ENCODE measurements at regions not wholly inside any gene's neighbourhood (a gene's known extent, or its start where the extent isn't known, plus 50 kb on each side); places are given as distances from the start of the nearest gene placed in this dataset.
"Not testable (repeated sequence)": the region's sequence is repeated elsewhere in the genome, so short reads cannot be mapped to it uniquely, and the experiment has no call there.

DNA sequence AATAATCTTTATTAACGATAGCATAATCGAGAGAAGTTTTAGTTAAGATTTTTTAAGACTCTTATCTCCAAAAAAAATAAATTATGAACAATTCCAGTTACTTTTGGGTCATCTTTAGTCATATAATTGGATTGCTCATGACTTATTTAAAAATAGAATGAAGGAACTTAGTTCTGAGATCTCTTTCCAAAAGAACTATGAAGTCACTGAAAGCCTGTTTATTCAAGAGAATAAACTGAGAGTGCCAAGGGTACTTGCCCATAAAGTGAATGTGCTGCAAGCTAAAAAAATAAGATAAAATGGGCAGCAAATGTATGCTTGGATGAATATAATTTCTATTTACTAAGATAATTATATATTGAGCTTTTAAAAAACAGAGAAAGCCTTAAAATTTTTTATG is 176.5 kb upstream of the PLSCR5 start:
- DNase-seq (ENCODE audit: extremely low read depth, low read depth): no peak

DNA sequence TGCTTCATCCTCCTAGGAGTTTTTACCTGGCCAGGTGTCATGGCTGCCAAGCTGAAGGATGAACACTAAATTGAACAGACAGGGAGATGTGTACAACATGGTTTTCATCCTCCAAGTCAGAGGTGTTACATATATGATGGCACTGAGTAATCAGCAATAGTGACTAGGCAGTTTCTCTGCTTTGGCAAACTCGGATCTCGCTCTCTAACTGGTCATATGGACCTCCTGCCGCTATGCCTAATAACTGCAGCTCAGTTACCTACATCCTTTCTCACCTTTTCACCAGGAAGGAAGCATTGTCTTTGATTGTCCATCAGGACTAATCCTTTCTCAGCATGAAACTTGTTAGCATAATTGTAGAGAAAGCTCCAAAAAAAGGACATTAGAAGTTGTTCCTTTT is 175.9 kb upstream of the PLSCR5 start:
- no peak for DNase-seq (ENCODE audit: extremely low read depth, low read depth)

DNA sequence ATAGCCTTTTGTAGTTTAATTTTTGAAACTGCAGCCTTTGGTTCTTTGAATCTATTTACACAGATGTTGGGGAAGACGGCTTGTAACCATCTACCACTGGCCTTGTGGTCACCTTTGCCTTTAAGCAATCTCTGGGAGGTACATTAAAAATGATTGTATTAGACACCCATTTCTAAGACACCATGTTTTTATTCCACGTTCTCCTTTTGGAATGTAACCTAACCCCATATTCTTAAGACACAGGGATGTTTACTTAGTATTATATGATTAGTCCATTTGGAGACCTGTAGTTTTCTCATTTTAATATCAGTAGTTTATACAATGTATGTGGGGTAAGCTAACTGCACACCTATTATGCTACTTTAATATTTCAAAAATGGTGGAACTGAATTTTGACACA is 175.1 kb upstream of the PLSCR5 start:
- no peak for DNase-seq (ENCODE audit: extremely low read depth, low read depth)

DNA sequence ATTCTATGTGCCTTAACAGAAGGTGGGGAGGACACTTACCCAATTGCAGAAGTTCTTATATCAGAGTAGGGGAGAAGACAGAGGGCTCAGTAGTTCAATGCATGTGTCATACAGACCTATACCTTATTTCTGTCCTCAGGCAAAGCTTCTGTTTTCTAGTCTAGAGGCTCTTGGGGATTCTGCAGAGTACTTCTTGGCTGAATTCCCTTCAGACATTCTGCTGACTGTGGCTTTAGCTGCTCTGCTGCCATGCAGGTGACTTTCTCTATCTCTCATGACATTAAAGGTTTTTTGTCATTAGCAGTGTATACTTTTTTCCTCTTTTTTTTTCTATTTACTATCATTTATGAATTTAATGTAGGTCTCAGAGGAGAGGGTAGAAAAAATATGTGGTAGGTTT is 172.8 kb upstream of the PLSCR5 start:
- DNase-seq (ENCODE audit: extremely low read depth, low read depth): no peak

DNA sequence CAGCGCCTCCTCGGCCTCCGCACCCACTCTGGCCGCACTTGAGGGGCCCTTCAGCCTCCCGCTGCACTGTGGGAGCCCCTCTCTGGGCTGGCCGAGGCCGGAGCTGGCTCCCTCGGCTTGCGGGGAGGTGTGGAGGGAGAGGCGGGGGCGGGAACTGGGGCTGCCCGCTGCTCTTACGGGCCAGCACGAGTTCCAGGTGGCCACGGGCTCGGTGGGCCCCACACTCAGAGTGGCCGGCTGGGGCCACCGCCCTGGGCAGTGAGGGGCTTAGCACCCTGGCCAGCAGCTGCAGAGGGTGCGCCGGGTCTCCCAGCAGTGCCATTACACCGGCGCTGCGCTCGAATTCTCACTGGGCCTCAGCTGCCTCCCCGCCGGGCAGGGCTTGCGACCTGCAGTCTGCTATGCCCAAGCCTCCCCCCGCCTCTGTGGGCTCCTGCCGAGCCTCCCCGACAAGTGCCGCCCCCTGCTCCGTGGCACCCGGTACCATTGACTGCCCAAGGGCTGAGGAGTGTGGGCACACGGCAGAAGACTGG is 167.1 kb upstream of the PLSCR5 start:
- no peak for DNase-seq (ENCODE audit: extremely low read depth, low read depth)

DNA sequence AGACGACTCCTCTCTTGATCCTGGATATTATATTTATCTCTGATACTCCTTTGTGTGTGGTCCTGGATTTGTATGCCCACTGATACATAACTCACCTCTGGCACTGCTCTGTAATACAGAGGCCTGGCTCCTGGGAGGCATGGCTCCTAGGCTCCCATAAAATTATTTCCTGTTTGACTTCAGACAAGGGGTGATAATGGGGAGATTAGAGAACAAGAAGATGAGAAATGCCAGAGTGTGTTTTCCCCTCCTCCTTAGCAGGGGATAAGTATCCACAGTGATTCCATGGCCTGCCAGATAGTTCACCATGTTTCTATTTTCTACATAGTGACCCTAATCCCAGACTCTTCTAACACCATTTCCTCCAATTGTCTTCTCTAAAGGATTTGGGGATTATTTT is 165.7 kb upstream of the PLSCR5 start:
- DNase-seq (ENCODE audit: extremely low read depth, low read depth): no peak

DNA sequence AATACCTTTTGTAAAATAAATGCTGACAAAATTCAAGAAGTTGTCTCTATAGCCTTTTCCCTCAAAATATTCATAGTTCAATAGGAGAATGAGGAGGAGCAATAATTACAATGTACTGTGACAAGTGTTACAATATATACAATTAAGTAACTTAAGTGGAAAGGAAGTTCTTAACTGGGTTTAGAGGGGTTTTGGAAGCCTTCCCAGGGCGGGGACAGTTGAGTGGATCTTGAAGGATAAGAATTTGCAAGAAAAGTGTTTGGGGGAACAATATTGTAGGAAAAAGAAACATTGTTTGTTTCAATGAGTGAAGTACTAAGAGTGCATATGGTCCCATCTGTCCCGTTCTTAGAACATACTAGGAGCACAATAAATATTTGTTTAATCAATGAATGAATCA is 165.2 kb upstream of the PLSCR5 start:
- no peak for DNase-seq (ENCODE audit: extremely low read depth, low read depth)

DNA sequence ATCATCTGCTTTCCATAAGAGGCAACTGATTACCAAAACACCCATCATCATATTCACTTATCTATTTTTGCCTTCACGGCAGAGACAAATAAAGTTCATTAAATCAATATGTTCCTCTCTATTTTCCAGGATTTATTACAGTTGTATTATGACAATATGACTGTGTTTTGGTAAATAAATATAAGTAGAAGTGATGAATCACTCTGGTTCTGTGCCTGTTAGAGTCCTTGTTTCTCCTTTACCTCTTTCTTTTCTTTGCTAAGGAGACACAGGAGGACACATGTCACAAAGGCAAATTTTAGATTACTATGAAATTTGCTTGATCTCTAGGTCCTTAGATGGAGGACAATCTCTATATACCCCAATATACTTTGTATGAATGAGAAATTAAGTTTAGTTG is 152.6 kb upstream of the PLSCR5 start:
- DNase-seq (ENCODE audit: extremely low read depth, low read depth): no peak

DNA sequence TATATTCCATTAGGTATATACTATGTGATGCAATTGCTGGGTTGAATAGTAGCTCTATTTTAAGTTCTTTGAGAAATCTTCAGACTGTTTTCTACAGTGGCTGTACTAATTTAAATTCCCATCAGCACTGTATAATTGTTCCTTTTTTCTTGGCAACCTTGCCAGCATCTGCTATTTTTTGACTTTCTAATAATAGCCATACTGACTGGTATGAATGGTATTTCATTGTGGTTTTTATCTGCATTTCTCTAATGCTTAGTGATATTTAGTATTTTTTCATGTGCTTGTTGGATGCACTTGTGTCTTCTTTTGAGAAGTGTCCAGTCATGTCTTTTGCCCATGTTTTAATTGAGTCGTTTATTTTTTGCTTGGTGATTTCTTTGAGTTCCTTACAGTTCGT is 145.1 kb upstream of the PLSCR5 start:
- no peak for DNase-seq (ENCODE audit: extremely low read depth, low read depth)

DNA sequence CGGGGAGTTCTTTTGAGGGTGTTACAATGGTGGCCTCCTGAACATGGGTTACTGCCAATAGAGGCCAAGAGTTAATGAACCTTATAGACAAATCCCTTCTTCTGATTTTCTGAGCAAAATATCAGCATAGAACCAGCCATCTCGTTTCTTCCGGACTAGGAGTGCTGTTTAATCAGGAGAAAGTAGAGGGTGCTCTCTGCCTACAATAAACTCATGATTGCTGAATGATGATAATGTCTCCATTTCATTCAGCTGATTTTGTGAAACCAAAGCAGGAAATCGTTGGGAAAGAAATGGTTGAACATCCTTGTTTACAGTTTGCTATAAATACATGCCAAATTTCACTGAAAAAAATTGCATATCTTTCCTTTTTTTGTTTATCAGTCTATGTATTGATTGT is 142.8 kb upstream of the PLSCR5 start:
- DNase-seq (ENCODE audit: extremely low read depth, low read depth): peak; percentile 15

DNA sequence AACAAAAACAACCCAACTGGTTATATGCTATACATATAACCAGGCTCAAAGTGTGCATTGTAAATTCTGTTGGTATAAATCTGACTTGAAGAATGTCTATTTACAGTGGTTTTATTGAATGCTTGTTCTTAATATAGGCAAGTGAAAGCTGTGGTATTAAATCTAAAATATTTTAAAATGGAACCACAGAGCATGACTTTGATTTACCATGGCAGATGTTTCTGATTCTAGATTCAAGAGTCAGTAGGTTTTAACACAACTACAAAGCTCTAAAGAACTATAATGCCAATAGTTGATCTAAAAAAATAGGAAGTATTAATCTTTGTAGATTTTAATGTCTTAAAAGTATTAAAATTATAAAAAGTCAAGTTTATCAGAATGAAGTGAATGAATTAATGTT is 141.9 kb upstream of the PLSCR5 start:
- DNase-seq (ENCODE audit: extremely low read depth, low read depth): no peak

DNA sequence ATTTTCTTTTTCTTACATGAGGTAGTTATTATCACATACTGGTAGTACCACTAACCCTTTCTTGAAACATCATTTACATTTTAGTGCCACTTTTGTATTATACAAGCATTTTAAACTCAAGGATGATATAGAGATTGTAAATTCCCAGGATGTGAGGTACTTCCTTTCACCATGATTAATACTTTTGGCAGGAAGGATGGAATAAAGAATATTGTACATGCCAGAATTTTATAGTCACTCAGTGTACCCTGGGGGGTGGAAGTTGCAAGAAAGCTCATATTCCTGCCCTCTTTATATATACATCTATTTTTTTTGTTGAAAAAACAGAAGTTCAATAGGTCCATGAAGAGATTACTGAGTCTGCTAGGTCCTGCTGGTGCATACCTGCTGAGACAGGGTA is 141.0 kb upstream of the PLSCR5 start:
- no peak for DNase-seq (ENCODE audit: extremely low read depth, low read depth)

DNA sequence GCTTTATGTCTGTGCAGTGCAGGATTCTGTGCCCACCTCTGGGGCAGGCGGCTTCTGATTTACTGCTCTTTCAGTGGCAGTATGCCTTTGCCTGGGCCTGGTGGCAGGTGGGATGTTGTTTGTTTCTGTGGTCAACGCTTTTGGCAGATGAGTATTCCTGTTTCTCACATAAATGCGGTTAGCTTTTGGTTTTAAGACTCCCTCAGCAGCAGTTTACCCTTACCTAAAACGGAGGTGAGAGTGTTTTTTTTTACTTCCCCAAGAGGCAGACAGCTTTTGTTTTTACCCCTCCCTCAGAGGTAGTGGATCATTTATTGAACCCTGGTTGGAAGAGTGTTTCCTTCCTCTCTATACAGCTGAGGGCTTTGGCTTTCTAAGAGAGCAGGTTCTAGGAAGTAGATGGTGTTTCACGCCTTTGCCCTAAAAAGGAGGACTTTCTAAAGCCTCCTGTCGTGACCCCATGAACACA is 134.1 kb upstream of the PLSCR5 start:
- DNase-seq (ENCODE audit: extremely low read depth, low read depth): no peak

DNA sequence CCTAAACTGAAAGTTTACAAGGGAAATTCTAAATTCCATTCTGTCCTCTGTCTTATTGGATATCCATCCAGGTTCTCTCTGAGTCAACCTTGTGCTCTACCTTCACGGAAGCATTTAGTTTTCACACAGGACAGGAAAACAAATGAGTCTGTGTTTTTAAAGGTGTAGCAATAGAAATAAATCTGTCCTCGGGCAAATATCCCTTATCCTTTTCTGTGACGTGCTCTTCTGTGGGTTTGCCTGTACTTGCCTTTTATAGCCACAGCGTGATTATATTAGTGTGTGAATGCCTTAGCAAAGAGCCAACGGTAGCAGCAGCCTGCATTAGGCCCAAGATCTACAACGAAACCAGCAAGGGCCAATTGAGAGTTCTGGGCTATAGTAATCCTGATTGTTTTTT is 127.2 kb upstream of the PLSCR5 start:
- no peak for DNase-seq (ENCODE audit: extremely low read depth, low read depth)

DNA sequence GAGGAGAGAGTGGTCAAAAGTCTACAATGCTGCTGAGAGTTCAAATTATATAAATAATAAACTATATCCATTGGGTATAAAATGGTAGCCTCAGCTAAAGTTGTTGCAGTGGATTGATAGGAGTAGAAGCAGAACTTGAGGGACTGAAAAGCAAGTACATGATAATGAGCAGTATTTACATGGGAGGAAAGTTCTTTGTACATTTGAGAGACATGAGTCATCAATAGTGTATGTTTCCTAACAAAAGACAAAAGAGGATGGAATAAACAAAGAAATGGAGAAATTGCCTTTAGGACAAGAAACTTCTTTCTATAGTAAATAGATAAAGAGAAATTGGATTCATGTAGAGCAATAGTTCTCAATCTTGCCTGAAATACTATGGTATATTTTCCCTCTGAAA is 110.0 kb upstream of the PLSCR5 start:
- no peak for DNase-seq (ENCODE audit: extremely low read depth, low read depth)

DNA sequence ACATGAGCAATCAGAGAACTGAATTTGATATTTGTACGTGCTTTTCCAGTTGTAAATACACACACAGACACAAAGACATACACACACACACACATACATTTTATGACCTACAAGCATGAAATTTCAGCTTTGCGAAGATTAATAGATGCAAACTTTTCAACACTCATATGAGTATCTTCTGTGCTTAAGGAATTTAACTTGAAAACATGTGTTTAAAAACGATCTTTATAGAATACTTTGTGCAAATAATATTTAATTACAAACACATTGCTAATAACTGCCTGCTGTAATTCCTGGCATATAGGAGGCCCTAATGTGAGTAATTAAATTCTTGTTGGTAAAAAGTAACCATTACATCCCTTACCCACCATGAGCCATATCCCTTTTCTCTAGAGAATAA is 107.7 kb upstream of the PLSCR5 start:
- DNase-seq (ENCODE audit: extremely low read depth, low read depth): no peak

DNA sequence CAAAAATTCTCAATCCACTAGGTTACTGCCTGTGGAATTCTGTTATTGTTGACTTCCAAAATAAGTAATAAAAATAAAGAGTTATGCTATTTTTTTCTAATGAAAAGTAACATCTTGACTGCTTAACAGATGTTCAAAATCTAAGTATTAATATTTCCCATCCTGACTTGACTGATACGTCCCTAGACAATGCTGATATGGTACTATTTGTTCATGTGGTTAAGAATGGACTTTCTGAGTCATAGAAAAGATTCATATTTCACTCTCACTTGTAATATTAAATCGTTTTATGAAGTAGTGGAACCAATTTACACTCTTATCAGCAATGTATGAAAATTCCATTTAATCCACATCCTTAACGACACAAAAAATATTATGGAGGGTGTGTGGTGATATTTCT is 104.8 kb upstream of the PLSCR5 start:
- DNase-seq (ENCODE audit: extremely low read depth, low read depth): no peak

DNA sequence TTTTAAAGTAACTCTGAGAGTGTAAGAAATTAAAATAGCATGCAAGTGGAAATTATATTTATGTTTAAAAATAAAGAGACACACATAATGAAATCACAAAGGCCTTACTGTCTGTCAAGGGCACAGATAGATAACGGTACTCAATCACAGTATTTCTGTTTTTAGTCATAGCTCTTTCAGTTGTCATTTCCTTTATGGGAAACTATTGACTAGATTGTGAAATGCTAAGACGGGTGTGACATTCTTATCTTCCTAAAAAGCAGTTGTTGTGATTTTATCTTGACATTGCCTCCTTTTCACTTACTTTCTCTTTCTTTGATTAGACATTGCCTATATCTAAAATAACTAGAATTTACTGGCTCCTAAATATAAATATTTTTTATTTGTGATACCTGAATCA is 100.1 kb upstream of the PLSCR5 start:
- DNase-seq (ENCODE audit: extremely low read depth, low read depth): no peak

DNA sequence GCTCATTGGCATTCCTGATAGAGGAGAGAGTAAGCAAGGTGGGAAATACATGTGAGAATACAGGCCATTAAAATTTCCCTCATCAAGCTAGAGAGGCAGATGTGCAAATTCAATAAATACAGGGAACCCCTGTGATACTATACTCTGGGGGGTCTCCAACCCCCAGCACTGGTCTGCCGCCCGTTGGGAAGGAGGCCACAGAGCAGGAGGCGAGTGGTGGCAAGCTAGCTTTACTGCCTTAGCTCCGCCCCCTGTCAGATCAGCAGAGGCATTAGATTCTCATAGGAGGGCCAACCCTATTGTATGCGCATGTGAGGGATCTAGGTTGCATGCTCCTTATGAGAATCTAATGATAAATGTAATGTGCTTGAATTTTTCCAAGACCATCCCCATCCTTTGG is 97.1 kb upstream of the PLSCR5 start:
- DNase-seq (ENCODE audit: extremely low read depth, low read depth): no peak

DNA sequence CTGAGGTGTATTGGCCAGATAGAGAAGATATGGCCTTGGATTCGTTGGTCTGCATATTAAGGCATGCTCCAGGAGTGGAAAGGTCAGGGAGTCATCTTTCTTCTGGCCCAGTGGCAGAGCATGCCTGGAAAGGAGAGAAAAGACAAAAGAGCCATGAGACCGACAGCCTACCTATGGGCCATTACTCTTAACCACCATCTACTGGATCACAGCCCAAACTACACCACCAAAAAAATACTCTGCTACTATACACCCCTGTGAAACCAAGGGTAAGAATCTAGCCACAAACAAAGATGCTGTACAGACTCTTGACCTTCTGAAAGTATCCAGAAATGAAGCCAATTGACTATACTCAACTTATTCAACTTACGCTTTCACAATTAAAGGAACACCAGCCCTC is 96.1 kb upstream of the PLSCR5 start:
- no peak for DNase-seq (ENCODE audit: extremely low read depth, low read depth)

DNA sequence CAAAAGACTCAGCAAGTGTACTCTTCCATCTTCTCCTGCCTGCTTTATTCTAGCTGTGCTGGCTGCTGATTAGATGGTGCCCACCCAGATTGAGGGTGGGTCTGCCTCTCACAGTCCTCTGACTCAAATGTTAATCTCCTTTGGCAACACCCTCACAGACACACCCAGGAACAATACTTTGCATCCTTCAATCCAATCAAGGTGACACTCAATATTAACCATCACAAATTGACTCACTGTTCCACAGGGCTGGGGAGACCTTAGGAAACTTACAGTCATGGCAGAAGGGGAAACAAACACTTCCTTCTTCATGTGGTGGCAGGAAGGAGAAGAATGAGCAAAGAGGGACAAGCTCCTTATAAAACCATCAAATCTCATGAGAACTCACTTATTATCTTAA is 94.9 kb upstream of the PLSCR5 start:
- DNase-seq (ENCODE audit: extremely low read depth, low read depth): not testable (repeated sequence)

DNA sequence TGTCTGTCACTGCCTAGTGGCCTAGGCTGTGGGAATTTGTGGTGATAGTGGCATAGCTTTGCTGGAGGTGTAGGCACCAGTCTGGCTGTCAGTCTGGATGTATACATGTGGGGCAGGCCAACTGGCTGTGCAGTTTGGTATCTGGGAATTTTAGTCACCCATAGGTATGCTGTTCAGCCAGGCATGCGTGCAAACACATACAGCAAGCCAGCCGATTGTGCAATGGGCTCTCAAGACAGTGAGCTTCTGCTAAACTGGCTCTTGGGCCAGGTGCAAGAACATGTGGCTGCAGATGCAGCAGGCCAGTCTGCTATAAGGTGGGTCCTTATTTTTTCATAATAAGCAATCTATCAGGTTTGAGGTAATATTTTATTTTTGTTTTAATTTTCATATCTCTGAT is 87.1 kb upstream of the PLSCR5 start:
- DNase-seq (ENCODE audit: extremely low read depth, low read depth): no peak

DNA sequence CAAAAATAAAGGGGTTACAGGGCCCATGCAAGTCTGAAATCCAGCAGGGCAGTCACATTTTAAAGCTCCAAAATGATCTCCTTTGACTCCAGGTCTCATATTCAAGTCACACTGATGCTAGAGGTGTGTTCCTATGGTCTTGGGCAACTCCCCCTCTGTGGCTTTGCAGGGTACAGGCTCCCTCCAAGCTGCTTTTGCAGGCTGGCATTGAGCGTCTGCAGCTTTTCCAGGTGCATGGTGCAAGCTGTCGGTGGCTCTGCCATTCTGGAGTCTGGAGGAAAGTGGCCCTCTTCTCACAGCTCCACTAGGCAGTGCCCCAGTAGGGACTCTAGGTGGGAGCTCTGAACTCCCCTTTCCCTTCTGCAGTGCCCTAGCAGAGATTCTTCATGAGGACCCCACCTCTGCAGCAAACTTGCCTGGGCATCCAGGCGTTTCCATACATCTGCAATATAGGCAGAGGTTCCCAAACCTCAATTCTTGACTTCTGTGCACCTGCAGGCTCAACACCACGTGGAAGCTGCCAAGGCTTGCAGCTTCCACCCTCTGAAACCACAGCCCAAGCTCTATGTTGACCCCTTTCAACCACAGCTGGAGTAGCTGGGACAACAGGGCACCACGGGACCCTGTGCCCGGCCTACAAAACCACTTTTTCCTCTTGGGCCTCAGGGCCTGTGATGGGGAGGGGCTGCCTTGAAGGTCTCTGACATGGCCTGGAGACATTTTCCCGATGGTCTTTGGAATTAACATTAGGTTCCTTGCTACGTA is 80.1 kb upstream of the PLSCR5 start:
- no peak for DNase-seq (ENCODE audit: extremely low read depth, low read depth)

Measured in NCI-H460 (cell line).